HEK293T (cell line): ENCODE measurements at regions not wholly inside any gene's neighbourhood (a gene's known extent, or its start where the extent isn't known, plus 50 kb on each side); places are given as distances from the start of the nearest gene placed in this dataset.

Experiments
- CTCF ChIA-PET: fragments of 350-600 bp; formaldehyde crosslinking; extraction: SDS; loops from one replicate; lab custom pipeline; 2021; ENCODE audit warnings: antibody characterized with exemption, inconsistent platforms; lab: Yijun Ruan, JAX
- POLR2A ChIA-PET: fragments of 350-600 bp; formaldehyde crosslinking; extraction: SDS; loops from one replicate; lab custom pipeline; 2020; ENCODE audit warnings: antibody characterized with exemption, inconsistent platforms; lab: Yijun Ruan, JAX
- DNase-seq: peaks from one replicate; pipeline ENCODE4 v3.0.0; 2012; ENCODE audit warnings: mixed read lengths; ENCODE audit errors: extremely low spot score
- ARNT ChIP-seq: fragments of 450-650 bp; IDR thresholded peaks from 2 replicates; pipeline ENCODE4 v1.6.1; 2017; ENCODE audit warnings: mild to moderate bottlenecking
- BHLHE40 ChIP-seq: fragments of 450-650 bp; IDR thresholded peaks from 2 replicates; pipeline ENCODE4 v1.6.1; 2016; ENCODE audit warnings: mild to moderate bottlenecking, moderate library complexity, borderline replicate concordance
- CTBP1 ChIP-seq: fragments of 450-650 bp; IDR thresholded peaks from 2 replicates; pipeline ENCODE4 v1.6.1; 2016; ENCODE audit warnings: borderline replicate concordance
- ELF4 ChIP-seq: fragments of 450-650 bp; IDR thresholded peaks from 2 replicates; pipeline ENCODE4 v1.6.1; 2017; ENCODE audit warnings: antibody characterized with exemption
- FOXA1 ChIP-seq: fragments of 450-650 bp; IDR thresholded peaks from 2 replicates; pipeline ENCODE4 v1.6.1; 2016; ENCODE audit warnings: mild to moderate bottlenecking
- FOXK2 ChIP-seq: fragments of 450-650 bp; IDR thresholded peaks from 2 replicates; pipeline ENCODE4 v1.6.1; 2016; ENCODE audit warnings: mild to moderate bottlenecking
- FOXM1 ChIP-seq: fragments of 450-650 bp; IDR thresholded peaks from 2 replicates; pipeline ENCODE4 v1.6.1; 2017; ENCODE audit warnings: mild to moderate bottlenecking, borderline replicate concordance
- HDGF ChIP-seq: fragments of 450-650 bp; IDR thresholded peaks from 2 replicates; pipeline ENCODE4 v1.6.1; 2017; ENCODE audit warnings: antibody characterized with exemption, borderline replicate concordance
- L3MBTL2 ChIP-seq: fragments of 450-650 bp; conservative IDR thresholded peaks from 2 replicates; pipeline ENCODE4 v1.6.1; 2016; ENCODE audit warnings: mild to moderate bottlenecking
- LEF1 ChIP-seq: fragments of 450-650 bp; IDR thresholded peaks from 2 replicates; pipeline ENCODE4 v1.6.1; 2017; ENCODE audit warnings: mild to moderate bottlenecking, borderline replicate concordance
- NFRKB ChIP-seq: fragments of 450-650 bp; IDR thresholded peaks from 2 replicates; pipeline ENCODE4 v1.6.1; 2016; ENCODE audit warnings: mild to moderate bottlenecking, moderate library complexity
- SP1 ChIP-seq: fragments of 450-650 bp; IDR thresholded peaks from 2 replicates; pipeline ENCODE4 v1.6.1; 2017
- SUZ12 ChIP-seq: fragments of 450-650 bp; IDR thresholded peaks from 2 replicates; pipeline ENCODE4 v1.6.1; 2016; ENCODE audit warnings: mild to moderate bottlenecking
- TARDBP ChIP-seq: fragments of 450-650 bp; IDR thresholded peaks from 2 replicates; pipeline ENCODE4 v1.6.1; 2016
- ZNF384 ChIP-seq: fragments of 450-650 bp; IDR thresholded peaks from 2 replicates; pipeline ENCODE4 v1.6.1; 2016
- TF ChIP-seq, protein P1 (sequence below): fragments of 450-650 bp; IDR thresholded peaks from 2 replicates; pipeline ENCODE4 v1.6.1; 2016

DNA sequence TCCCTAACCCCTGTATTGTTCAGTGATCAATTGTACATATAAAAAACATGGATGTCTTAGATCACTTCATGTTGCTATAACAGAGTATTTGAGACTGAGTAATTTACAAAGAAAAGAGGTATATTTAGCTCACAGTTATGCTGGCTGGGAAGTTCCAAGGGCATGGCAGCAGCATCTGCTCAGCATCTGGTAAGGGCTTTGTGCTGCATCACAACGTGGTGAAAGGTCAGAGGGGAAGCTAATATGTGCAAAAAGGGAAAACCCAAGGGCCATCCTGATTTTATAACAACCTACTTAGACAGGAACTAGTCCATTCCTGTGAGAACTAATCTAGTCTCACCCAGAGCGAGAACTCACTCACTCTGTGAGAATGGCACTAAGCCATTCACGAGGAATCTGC lies 128.2 kb upstream of the OTUD4 start:
- DNase-seq, result no peak
- POLR2A ChIA-PET, result no interaction called here
- TF ChIP-seq ELF4, result no peak
- TF ChIP-seq FOXA1, result no peak
- no peak for TF ChIP-seq CTBP1
- TF ChIP-seq SP1, result no peak
- no peak for TF ChIP-seq NFRKB
- TF ChIP-seq, protein P1, sequence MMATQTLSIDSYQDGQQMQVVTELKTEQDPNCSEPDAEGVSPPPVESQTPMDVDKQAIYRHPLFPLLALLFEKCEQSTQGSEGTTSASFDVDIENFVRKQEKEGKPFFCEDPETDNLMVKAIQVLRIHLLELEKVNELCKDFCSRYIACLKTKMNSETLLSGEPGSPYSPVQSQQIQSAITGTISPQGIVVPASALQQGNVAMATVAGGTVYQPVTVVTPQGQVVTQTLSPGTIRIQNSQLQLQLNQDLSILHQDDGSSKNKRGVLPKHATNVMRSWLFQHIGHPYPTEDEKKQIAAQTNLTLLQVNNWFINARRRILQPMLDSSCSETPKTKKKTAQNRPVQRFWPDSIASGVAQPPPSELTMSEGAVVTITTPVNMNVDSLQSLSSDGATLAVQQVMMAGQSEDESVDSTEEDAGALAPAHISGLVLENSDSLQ, result no peak
- no peak for TF ChIP-seq LEF1
- CTCF ChIA-PET, result no interaction called here

DNA sequence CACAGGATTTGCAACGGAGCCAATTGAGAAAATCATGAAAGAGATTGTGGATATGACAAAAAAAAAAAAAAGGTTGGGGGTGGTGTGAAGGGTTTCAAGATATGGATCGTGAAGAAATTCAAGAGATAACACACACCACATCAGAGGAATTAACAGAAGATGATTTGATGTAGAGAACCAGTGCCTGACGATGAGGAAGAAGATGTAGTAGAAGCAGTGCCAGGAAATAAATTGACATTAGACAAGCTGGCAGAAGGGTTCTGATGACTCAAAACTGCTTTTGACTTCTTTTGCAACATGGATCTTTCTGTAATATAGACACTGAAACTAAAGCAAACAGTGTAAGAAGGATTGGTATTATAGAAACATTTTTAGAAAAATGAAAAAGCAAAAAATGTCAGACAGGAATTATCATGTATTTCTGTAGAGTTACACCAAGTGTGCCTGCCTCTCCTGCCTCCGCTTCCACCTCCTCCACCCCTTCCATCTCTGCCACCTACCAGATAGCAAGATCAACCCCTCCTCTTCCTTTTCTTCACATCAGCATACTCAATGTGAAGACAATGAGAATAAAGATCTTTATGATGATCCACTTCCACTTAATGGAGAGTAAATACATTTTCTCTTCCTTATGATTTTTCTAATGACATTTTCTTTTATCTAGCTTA lies 127.5 kb upstream of the OTUD4 start:
- POLR2A ChIA-PET, result no interaction called here

DNA sequence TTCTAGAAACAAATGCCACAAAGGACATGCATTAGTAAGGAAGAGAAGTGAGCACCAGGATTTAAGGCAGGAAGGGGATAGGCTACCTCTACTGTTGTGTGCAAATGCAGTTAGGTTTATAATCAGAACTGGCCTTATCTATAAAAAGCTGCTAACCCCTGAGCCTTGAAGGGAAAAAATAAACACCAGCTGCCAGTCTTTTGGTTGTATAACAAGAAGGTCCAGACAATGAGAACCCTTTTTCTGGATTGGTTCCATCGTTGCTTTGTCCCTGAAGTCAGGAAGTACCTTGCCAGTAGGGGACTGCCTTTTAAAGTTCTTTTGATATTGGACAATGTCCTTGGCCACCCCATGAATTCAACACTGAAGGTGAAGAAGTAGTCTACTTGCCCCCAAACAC lies 126.7 kb upstream of the OTUD4 start:
- ChIA-PET CTCF (no interaction called here), POLR2A (no interaction called here)
- no peak for TF ChIP-seq FOXM1
- DNase-seq, result no peak

More for the DNA sequence above, 127.5 kb upstream of the OTUD4 start:
- CTCF ChIA-PET, result no interaction called here
- DNase-seq, result no peak
- no peak for TF ChIP-seq SUZ12
- TF ChIP-seq BHLHE40, result no peak
- no peak for TF ChIP-seq L3MBTL2
- TF ChIP-seq LEF1, result no peak
- no peak for TF ChIP-seq FOXK2
- no peak for TF ChIP-seq SP1
- TF ChIP-seq ELF4, result no peak
- TF ChIP-seq FOXM1, result no peak
- no peak for TF ChIP-seq ZNF384
- TF ChIP-seq, protein P1, result no peak
- TF ChIP-seq HDGF, result no peak
- TF ChIP-seq ARNT, result no peak
- no peak for TF ChIP-seq CTBP1
- no peak for TF ChIP-seq TARDBP
- no peak for TF ChIP-seq NFRKB
- no peak for TF ChIP-seq FOXA1

DNA sequence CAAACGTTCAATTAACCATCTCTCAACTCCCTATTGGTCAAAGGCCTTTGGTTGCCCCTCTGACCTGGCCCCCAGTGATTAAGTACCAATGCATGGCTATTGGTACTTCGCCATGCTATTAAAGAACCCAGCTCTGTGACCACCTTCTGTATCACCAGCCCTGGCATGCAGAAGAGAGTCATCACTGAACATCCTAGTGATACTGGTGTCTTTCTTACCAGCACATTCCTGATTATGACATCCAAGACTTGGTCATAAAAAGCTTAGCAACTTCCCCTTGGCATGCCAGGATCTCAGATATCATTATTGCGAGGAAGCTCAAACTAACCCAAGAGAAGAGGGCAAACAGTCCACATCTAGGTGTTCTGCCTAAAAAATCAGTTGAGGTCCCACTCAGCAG lies 122.3 kb upstream of the OTUD4 start:
- DNase-seq, result no peak
- POLR2A ChIA-PET, result no interaction called here
- CTCF ChIA-PET, result no interaction called here
- TF ChIP-seq FOXA1, result no peak

DNA sequence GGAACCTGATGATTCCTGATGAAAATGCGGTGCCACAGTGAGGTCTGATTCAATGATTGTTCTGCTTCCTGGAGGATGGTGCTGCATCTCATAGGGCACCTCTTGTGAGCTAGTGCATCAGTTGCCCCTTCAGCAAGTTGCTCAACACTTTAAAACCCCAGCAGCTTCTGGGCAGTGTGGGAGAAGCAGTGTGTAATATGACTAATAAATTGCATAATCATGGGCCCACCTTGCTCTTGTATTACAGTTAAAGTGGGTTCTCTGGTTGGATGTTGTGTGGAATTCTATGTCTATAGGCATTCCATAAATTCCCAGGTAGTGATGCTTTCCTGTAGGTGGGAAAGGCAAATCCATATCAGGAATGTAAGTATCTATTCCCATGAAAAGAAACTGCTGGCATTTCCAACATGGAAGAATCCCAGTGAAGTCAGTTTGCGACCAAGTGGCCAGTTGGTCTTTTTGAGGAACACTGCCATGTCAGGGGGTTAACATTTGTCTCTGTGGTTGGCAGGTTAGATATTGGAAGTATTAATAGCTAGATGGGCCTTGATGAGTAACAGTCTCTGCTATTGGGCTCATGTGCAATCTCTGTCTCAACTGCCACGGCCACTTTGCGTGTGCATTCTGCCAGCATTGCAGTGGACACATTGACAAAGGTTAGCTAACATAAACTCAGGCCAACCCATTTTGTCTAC lies 121.1 kb upstream of the OTUD4 start:
- DNase-seq, result no peak
- POLR2A ChIA-PET, result no interaction called here
- CTCF ChIA-PET, result no interaction called here
- TF ChIP-seq FOXK2 (no peak), L3MBTL2 (no peak)

DNA sequence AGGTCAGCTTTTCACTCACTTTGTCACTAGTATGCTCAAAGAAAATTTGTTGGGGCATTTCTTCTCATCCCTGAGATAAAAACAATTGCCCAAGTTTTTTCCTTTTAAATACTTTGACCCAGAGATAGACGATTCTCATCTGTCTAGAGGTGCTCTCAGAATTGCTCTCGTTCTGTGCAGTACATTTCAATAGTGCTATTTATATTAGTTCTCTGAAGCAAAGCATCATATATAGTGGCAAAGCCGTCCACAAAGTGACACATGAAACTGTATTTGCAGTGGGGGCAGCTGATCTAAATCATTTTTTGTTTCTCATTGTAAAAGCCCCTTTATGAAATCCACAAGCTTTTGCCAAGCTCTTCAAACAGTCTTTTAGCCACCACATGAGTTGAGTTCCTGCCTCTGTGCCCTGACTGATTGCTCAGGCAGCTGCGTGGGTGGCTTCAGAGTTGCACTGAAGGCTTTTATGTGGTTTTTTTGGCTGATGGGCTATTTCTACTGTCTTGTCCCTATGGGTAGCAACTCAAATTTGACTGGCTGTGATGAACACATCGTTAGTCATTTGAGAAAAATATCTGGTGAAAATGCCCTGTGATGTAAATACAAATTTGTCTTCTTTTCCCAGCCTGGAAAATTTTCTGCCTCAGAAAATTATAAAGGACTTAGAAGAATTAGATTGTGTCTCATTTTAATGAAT lies 119.1 kb upstream of the OTUD4 start:
- ChIA-PET POLR2A (no interaction called here), CTCF (no interaction called here)
- DNase-seq, result no peak
- TF ChIP-seq FOXA1 (no peak), TARDBP (no peak), SP1 (no peak), HDGF (no peak), BHLHE40 (no peak), ARNT (no peak), SUZ12 (no peak), FOXM1 (no peak), FOXK2 (no peak), CTBP1 (no peak), ELF4 (no peak), L3MBTL2 (no peak), ZNF384 (no peak), LEF1 (no peak), NFRKB (no peak)
- TF ChIP-seq, protein P1, result no peak
